ENCODE measurements at regions not wholly inside any gene's neighbourhood (a gene's known extent, or its start where the extent isn't known, plus 50 kb on each side); places are given as distances from the start of the nearest gene placed in this dataset.

DNA sequence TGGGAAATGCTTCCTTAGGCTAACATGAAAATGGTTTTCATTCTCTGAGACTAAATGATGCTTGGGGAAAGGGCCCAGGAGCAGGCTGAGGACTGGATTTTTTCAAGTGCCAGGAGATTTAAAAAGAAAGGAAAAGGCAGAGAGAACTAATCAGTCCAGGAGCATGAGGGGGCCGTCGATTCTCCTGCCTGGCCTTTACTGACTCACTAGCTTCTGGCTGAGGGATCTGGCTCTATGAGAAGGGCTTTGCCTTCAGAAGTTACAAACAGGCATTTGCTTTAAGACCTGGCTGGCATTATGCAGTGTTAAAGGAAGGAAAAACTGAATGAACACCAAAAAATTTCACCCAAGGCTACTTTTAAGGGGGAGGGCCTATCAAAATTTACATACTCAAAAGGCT lies 359.2 kb downstream of the PBX1 start:
- Histone ChIP-seq H2BK5ac (ENCODE audit: low read depth, low read length, poor library complexity, severe bottlenecking) (no peak overlapping the region), H3K14ac (replicated peaks; ENCODE audit: low read depth, low read length) (no peak overlapping the region), H2AFZ (replicated peaks; ENCODE audit: low read length, poor library complexity) (no peak overlapping the region), H3K18ac (ENCODE audit: low read depth, low read length) (no peak overlapping the region), H3K27ac (ENCODE audit: insufficient read depth, low read length) (no peak overlapping the region), H3K4me1 (ENCODE audit: control insufficient read depth, insufficient read depth, low read length) (no peaks in the 10 kb centered on the region), H3K79me1 (ENCODE audit: low read depth in 1 of 2, low read length in 2 of 2) (no peaks in the 10 kb centered on the region), H3K9ac (ENCODE audit: low read depth, low read length) (no peak overlapping the region), H3K27me3 (ENCODE audit: control insufficient read depth, insufficient read depth, low read length) (peaks cover 2% of the 10 kb centered on the region; the same call in 1 of the 2 replicates), H2BK120ac (ENCODE audit: low read depth, low read length) (no peak overlapping the region), H2AK9ac (replicated peaks; ENCODE audit: low read depth, low read length, poor library complexity) (no peak overlapping the region), H3K9me3 (ENCODE audit: control insufficient read depth, insufficient read depth, low read length) (no peaks in the 10 kb centered on the region), H3K23ac (ENCODE audit: low read depth, low read length) (no peak overlapping the region), H2BK20ac (ENCODE audit: low read depth, low read length) (no peak overlapping the region), H2BK15ac (ENCODE audit: low read depth, low read length) (no peak overlapping the region), H3K9me1 (ENCODE audit: insufficient read depth, low read length) (no peaks in the 10 kb centered on the region), H4K91ac (ENCODE audit: insufficient read depth, low read depth, low read length) (no peak overlapping the region), H3K4me2 (ENCODE audit: low read depth, low read length) (no peak overlapping the region), H4K20me1 (ENCODE audit: insufficient read depth, low read length) (no peaks in the 10 kb centered on the region), H3K4me3 (ENCODE audit: insufficient read depth, low read depth, low read length) (no peak overlapping the region), H4K5ac (ENCODE audit: low read depth, low read length) (no peak overlapping the region), H3K36me3 (ENCODE audit: control insufficient read depth, insufficient read depth, low read length) (no peaks in the 10 kb centered on the region), H4K8ac (ENCODE audit: low read depth in 2 of 2, low read length in 2 of 2) (no peak overlapping the region), H3K56ac (ENCODE audit: extremely low read depth, insufficient read depth, low read length) (no peak overlapping the region), H2AK5ac (ENCODE audit: low read depth, low read length) (no peak overlapping the region), H3K4ac (ENCODE audit: low read depth, low read length) (no peak overlapping the region)
- in situ Hi-C loops (cut with MboI; ENCODE audit: low sequenced_read_pairs) (no loop called here), intact Hi-C loops (cut with micrococcal nuclease) (loop anchor here (5.0 to 10.0 kb wide), 3 partner anchors 1033 to 1506 kb away; no protein-coding TSS in a partner anchor), dilution Hi-C loops (cut with HindIII; ENCODE audit: low sequenced_read_pairs, unreplicated experiment) (no loop called here)
- BruUV-seq (replicated peaks), result no TSS peak
- WGBS, 2 experiments (ENCODE audit: extremely low coverage in 2 of 2, insufficient read length in 1 of 2), result no CpG with 5 or more reads among the region's 2 CpGs
- TF ChIP-seq, protein P1, sequence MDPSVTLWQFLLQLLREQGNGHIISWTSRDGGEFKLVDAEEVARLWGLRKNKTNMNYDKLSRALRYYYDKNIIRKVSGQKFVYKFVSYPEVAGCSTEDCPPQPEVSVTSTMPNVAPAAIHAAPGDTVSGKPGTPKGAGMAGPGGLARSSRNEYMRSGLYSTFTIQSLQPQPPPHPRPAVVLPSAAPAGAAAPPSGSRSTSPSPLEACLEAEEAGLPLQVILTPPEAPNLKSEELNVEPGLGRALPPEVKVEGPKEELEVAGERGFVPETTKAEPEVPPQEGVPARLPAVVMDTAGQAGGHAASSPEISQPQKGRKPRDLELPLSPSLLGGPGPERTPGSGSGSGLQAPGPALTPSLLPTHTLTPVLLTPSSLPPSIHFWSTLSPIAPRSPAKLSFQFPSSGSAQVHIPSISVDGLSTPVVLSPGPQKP (IDR thresholded peaks at IDR 0.05; ENCODE audit: borderline replicate concordance, low read depth, low read length), result no peak
- TF ChIP-seq MAFK (IDR thresholded peaks at IDR 0.05; ENCODE audit: low read depth, low read length), result no peak
- DNase-seq, result no peak
- POLR2A ChIA-PET (ENCODE audit: unreplicated experiment), result no interaction called here
- CTCF ChIA-PET, result no interaction called here
- ATAC-seq (ENCODE audit: low read depth), result no peak

All from IMR-90 (cell line).